ENCODE measurements at regions not wholly inside any gene's neighbourhood (a gene's known extent, or its start where the extent isn't known, plus 50 kb on each side); places are given as distances from the start of the nearest gene placed in this dataset.

DNA sequence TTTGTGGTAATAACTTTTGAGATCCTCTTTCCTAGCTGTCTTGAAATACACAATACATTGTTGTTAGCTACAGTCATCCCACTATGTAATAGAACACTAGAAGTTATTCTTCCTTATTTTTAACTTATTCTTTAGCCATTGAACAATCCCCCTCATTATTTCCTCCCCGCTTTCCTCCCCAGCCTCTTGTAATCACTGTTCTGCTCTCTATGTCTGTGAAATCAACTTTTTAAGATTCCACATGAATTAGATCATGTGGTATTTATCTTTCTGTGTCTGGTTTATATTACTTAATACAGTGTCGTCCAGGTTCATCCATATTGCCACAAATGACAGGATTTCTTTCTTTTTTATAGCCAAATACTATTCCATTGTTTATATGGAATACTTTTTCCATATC, 72.9 kb downstream of the SLC10A2 start:
- TF ChIP-seq TAF1 (IDR thresholded peaks at IDR 0.05; ENCODE audit: borderline replicate concordance, low read depth, low read length) = no peak
- TF ChIP-seq POLR2AphosphoS5 (IDR thresholded peaks at IDR 0.05; ENCODE audit: low read depth, low read length) = no peak
- TF ChIP-seq POLR2A (IDR thresholded peaks at IDR 0.05; ENCODE audit: low read depth, low read length) = no peak
- DNase-seq (ENCODE audit: insufficient read length) (no peak), FAIRE-seq (no peak)

- DNase-seq (ENCODE audit: insufficient read length) = no peak
- TF ChIP-seq POLR2A (IDR thresholded peaks at IDR 0.05; ENCODE audit: low read depth, low read length) (no peak), POLR2AphosphoS5 (IDR thresholded peaks at IDR 0.05; ENCODE audit: low read depth, low read length) (no peak), TAF1 (IDR thresholded peaks at IDR 0.05; ENCODE audit: borderline replicate concordance, low read depth, low read length) (no peak)
- FAIRE-seq = no peak
These were observed 82.0 kb downstream of the SLC10A2 start for GRCh38 chr13:102984210-102984609.

DNA sequence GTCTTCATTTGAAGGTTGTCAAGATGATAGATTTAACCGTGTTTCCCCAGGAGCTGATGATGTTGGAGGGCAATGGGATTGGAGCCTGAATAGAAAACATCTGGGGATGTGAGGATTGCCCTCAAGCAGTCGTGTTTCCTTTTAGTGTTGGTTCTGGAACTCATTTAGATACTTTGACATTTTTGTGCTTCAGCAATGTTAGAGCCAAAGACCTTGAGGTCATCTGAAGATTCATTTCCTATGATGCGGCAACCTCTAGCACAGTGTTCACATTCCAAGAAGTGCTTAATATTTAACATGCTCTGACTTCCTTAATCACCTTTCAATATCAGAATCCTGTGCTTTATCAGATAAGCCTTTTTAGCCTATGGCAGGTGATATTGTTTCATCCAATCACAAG, 82.7 kb downstream of the SLC10A2 start:
- DNase-seq (ENCODE audit: insufficient read length) = no peak
- TF ChIP-seq POLR2A (IDR thresholded peaks at IDR 0.05; ENCODE audit: low read depth, low read length) (no peak), POLR2AphosphoS5 (IDR thresholded peaks at IDR 0.05; ENCODE audit: low read depth, low read length) (no peak), TAF1 (IDR thresholded peaks at IDR 0.05; ENCODE audit: borderline replicate concordance, low read depth, low read length) (no peak)
- FAIRE-seq = no peak

- no peak for TF ChIP-seq POLR2A (IDR thresholded peaks at IDR 0.05; ENCODE audit: low read depth, low read length)
- DNase-seq (ENCODE audit: insufficient read length) = no peak
- FAIRE-seq = no peak
These were observed 85.8 kb downstream of the SLC10A2 start for GRCh38 chr13:102980331-102980982.

- TF ChIP-seq POLR2A (IDR thresholded peaks at IDR 0.05; ENCODE audit: low read depth, low read length) (no peak), POLR2AphosphoS5 (IDR thresholded peaks at IDR 0.05; ENCODE audit: low read depth, low read length) (no peak), TAF1 (IDR thresholded peaks at IDR 0.05; ENCODE audit: borderline replicate concordance, low read depth, low read length) (no peak)
- DNase-seq (ENCODE audit: insufficient read length) (no peak), FAIRE-seq (no peak)
These were observed 88.0 kb downstream of the SLC10A2 start for GRCh38 chr13:102978168-102978567.

GRCh38 chr13:102977471-102977870, 88.7 kb downstream of the SLC10A2 start:
- no peak for DNase-seq (ENCODE audit: insufficient read length)
- no peak for FAIRE-seq
- TF ChIP-seq POLR2A (IDR thresholded peaks at IDR 0.05; ENCODE audit: low read depth, low read length) (no peak), POLR2AphosphoS5 (IDR thresholded peaks at IDR 0.05; ENCODE audit: low read depth, low read length) (no peak), TAF1 (IDR thresholded peaks at IDR 0.05; ENCODE audit: borderline replicate concordance, low read depth, low read length) (no peak)

DNA sequence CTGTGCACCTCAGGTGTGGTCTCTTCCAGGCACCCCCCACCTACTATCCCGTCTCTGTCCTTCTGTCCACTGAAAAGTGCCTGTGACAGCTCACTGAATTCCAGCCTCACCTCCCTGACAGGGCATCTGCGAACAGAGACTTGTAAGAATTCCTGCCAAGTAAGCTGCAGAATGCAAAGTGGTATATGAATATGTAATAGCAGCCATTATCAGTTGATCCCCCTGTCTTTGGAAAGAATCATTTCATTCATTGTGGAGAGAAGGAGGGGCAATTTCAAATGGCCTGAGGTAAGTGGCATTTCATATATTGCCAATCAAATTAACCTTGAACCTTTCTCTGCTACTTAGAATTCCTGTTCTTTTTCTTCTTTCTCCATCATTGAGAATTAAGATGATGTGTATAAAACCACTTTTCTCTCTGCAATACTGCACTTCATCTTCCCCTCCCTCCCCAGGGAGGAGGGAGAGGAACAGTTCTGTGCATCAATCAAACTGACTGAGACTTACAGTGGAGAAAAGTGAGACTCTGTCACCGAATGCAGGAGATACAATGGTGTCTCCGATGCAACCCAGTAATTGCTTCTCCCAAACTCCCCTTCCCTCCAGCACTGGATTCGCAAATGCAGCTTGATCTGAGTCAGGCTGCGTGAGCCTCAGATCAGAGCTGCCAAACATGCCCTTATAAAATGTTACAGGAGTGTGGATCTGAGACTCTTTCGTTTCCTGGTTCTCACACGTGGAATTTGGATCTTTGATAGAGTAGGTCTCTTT, 91.7 kb downstream of the SLC10A2 start:
- FAIRE-seq = no peak
- DNase-seq (ENCODE audit: insufficient read length) = no peak
- no peak for TF ChIP-seq TAF1 (IDR thresholded peaks at IDR 0.05; ENCODE audit: borderline replicate concordance, low read depth, low read length)
- no peak for TF ChIP-seq POLR2A (IDR thresholded peaks at IDR 0.05; ENCODE audit: low read depth, low read length)
- TF ChIP-seq POLR2AphosphoS5 (IDR thresholded peaks at IDR 0.05; ENCODE audit: low read depth, low read length) = no peak

DNA sequence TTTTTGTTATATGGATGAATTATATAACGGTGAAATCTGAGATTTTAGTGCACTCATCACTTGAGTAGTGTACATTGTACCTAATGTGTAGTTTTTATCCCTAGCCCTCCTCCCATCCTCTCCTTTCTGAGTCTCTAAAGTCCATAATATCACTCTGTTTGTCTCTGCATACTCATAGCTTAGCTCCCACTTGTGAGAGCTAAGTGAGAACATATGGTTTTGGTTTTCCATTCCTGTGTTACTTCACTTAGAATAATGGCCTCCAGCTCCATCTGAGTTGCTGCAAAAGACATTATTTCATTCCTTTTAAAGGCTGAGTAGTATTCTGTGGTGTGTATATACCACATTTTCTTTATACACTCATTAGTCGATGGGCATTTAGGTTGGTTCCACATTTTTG, 94.0 kb downstream of the SLC10A2 start:
- TF ChIP-seq TAF1 (IDR thresholded peaks at IDR 0.05; ENCODE audit: borderline replicate concordance, low read depth, low read length) (no peak), POLR2AphosphoS5 (IDR thresholded peaks at IDR 0.05; ENCODE audit: low read depth, low read length) (no peak), POLR2A (IDR thresholded peaks at IDR 0.05; ENCODE audit: low read depth, low read length) (no peak)
- DNase-seq (ENCODE audit: insufficient read length) (no peak), FAIRE-seq (no peak)

DNA sequence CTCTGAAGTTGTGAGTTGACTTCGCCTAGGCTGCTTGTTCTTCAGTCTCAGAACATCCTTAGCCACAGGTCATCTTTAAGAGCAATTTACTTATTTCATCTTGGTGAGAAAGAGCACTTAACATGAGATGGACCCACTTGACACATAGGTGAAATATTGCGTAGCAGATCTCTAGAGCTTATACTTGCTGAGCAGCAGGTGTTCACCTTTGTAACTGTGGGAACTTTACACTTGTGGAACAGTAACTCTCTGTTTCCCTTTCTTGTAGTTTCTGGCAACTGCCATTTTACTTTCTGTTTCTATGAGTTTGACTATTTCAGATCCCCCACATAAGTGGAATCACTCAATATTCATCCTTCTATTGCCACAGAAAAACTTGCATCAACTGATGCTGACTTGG, 95.7 kb downstream of the SLC10A2 start:
- DNase-seq (ENCODE audit: insufficient read length) (no peak), FAIRE-seq (peak; percentile 90)
- TF ChIP-seq POLR2AphosphoS5 (IDR thresholded peaks at IDR 0.05; ENCODE audit: low read depth, low read length) = no peak
- no peak for TF ChIP-seq TAF1 (IDR thresholded peaks at IDR 0.05; ENCODE audit: borderline replicate concordance, low read depth, low read length)
- TF ChIP-seq POLR2A (IDR thresholded peaks at IDR 0.05; ENCODE audit: low read depth, low read length) = no peak

DNA sequence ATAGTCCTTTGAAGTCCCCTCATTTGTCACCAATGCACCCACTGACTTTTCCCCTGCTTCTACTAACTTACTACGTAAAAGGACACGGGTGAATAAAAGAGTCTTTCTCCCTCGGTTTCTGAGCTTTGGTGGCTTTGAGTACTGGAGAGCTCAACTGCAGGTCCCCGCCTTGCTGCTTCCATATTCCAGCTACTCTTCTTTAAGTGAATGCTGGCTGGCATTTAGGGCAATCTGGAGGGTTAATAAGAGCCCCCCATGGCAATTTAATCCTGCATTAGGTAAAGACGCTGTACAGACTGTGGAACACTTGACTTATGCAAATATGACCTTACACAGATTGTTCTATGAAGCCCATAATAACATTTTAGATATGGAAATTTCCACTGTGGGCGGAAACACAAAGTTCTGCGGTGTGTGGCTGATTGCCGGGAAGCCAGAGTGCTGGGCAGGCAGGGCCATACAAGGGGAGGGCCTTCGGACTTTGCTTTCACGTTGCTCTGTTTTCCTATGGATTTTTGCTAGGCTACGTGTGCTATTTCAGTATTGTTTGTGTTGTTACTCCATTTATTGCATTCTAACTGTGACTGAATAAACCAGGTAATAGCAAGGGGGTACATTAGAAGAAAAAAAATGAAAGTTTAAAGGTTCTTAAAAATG, 97.5 kb downstream of the SLC10A2 start:
- peak; percentile 38 for FAIRE-seq
- no peak for TF ChIP-seq TAF1 (IDR thresholded peaks at IDR 0.05; ENCODE audit: borderline replicate concordance, low read depth, low read length)
- TF ChIP-seq POLR2AphosphoS5 (IDR thresholded peaks at IDR 0.05; ENCODE audit: low read depth, low read length) = no peak
- no peak for TF ChIP-seq POLR2A (IDR thresholded peaks at IDR 0.05; ENCODE audit: low read depth, low read length)

GRCh38 chr13:102965802-102966201, 100.4 kb downstream of the SLC10A2 start:
- no peak for TF ChIP-seq POLR2AphosphoS5 (IDR thresholded peaks at IDR 0.05; ENCODE audit: low read depth, low read length)
- TF ChIP-seq TAF1 (IDR thresholded peaks at IDR 0.05; ENCODE audit: borderline replicate concordance, low read depth, low read length) = no peak
- no peak for TF ChIP-seq POLR2A (IDR thresholded peaks at IDR 0.05; ENCODE audit: low read depth, low read length)
- FAIRE-seq (no peak), DNase-seq (ENCODE audit: insufficient read length) (no peak)

More for the DNA sequence above, 97.5 kb downstream of the SLC10A2 start:
- no peak for DNase-seq (ENCODE audit: insufficient read length)

DNA sequence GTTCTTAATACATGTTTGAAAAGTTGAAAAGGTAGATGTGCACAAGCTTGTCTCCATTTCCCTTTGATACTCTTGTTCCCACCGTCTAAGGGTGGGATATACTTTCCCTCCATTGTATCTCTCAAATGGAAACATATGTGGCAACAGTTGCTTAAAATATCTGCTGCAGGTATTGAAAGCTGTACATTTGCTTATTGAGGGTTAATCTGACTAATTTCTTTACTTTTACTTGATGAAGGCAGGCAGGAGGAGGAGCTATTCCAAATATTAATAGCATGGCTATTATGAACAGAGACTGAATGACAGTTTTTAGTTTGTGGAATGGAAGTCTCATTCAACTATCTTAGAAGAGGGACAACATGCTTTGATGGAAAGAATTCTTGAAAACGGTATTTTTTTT, 103.8 kb downstream of the SLC10A2 start:
- DNase-seq (ENCODE audit: insufficient read length) (no peak), FAIRE-seq (no peak)
- TF ChIP-seq TAF1 (IDR thresholded peaks at IDR 0.05; ENCODE audit: borderline replicate concordance, low read depth, low read length) (no peak), POLR2A (IDR thresholded peaks at IDR 0.05; ENCODE audit: low read depth, low read length) (no peak), POLR2AphosphoS5 (IDR thresholded peaks at IDR 0.05; ENCODE audit: low read depth, low read length) (no peak)

All from GM12892 (cell line).